ENCODE measurements at regions not wholly inside any gene's neighbourhood (a gene's known extent, or its start where the extent isn't known, plus 50 kb on each side); places are given as distances from the start of the nearest gene placed in this dataset.

GRCh38 chr22:48241658-48242057 lies 1479.2 kb downstream of the TBC1D22A start:
- TF ChIP-seq, protein P1, sequence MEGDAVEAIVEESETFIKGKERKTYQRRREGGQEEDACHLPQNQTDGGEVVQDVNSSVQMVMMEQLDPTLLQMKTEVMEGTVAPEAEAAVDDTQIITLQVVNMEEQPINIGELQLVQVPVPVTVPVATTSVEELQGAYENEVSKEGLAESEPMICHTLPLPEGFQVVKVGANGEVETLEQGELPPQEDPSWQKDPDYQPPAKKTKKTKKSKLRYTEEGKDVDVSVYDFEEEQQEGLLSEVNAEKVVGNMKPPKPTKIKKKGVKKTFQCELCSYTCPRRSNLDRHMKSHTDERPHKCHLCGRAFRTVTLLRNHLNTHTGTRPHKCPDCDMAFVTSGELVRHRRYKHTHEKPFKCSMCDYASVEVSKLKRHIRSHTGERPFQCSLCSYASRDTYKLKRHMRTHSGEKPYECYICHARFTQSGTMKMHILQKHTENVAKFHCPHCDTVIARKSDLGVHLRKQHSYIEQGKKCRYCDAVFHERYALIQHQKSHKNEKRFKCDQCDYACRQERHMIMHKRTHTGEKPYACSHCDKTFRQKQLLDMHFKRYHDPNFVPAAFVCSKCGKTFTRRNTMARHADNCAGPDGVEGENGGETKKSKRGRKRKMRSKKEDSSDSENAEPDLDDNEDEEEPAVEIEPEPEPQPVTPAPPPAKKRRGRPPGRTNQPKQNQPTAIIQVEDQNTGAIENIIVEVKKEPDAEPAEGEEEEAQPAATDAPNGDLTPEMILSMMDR (IDR thresholded peaks at IDR 0.05) = no peak
- TF ChIP-seq POLR2A (IDR thresholded peaks at IDR 0.05) (no peak), POLR2AphosphoS5 (IDR thresholded peaks at IDR 0.05) (no peak), EP300 (IDR thresholded peaks at IDR 0.05) (no peak)
